Inflammatory macrophage treated with lipopolysaccharide for 4 hours (primary cell): ENCODE measurements at regions not wholly inside any gene's neighbourhood (a gene's known extent, or its start where the extent isn't known, plus 50 kb on each side); places are given as distances from the start of the nearest gene placed in this dataset.

Source experiments
- DNase-seq: peaks from one replicate; pipeline ENCODE4 v3.0.0-alpha.2; 2020

DNA sequence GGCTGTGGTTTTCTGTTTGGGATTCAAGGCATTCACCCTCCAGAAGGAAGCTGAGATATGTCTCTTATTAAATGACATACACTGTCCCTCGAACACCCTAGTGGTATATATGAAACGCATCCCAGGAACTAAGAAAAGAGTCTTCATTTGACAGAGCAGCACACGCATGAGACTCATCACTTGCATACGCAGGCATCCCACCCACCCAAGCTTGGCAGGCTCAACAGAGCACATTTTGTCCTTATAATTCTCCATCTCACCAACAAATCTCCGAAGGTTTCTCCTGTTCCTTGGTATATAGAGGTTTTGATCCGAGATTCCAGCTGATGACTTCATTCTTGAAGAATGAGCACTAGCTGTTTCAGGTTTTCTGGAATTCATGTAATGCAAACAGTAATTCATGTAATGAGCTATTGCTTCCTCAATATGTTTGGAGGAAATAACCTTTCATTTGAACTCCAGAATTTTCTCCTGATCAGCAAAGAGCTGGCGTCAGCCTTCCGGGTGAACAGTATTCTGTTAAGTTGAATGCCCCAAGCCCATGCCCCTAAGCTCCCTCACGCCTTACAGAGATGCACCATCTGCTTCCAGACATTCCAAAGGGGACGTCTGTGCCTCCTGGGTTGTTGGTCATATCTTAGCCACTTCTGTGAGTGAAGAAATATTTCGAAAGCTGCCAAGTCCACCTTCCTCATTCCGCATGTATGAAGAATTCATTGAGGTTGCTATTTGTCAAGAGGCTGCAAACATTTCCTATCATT, 66.0 kb upstream of the CDH4 start:
- no peak for DNase-seq

DNA sequence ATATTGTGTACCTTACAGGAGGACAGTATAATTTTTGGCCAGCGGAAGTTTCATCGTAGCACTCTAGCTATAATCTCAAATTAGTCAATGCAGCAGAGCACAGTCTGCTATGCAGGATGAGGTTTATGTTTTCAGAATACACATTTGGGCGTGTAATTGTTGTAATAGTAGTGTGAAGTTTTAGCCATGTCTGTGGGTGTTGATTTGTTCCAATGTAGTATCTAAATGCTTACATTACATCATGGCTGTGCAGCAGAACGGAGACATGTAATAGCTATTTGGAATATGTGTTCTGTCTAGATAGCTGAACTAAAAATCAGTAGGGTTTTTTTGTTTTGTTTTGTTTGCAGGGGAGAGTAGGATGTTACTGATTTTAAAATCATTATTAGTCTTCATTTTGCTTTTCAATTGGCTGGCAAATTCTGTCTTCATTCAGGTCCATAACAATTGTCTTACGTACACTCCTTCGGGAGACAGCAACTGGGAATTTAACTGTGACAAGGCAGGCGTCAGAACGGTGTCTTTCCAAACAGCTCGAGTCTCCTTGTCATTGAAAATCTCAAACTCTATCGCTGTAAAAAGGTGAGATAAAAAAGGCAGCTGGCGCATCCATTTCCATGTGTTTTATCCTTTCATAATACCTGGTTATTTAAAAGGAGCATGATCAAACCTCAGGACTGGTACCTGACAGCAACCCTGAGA, 65.1 kb upstream of the CDH4 start:
- DNase-seq, result no peak

DNA sequence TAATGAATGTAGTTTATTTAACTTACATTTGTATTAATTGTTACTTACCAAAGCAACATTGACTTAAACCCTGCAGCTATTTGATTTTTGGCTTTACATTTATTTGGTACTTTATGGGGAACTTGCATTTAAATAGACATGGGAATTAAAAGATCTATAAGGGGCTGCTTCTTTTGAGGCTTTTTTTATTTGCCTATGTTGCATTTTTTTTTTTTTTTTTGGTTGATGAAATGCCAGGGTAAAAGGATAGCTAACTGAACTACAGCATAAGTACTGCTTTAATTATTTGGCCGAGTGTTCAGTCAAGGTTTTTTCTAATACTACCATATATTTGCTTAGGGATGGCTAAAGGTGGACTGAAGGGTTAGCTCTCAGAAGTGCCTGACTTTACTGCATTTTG, 62.5 kb upstream of the CDH4 start:
- DNase-seq, result no peak

DNA sequence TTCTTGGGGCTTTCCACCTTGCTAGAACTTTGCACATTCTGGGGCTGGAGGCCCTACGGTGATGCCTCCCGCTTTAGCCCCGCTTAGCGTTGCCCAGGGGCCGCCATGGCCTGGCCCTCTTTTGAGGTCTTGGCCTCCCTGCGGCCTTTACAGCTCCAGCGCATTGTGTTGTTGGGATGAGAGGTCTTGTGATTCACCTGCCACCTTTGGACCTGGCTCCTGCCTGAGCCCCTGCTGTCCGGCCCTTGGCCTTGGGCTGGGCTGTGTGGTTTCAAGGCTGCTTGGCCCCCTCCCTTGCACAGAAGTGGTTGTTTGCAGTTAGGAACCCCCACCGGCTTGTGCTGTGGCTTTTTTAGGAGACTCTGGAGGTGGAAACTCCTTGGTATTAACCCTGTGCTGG, 61.0 kb upstream of the CDH4 start:
- no peak for DNase-seq

DNA sequence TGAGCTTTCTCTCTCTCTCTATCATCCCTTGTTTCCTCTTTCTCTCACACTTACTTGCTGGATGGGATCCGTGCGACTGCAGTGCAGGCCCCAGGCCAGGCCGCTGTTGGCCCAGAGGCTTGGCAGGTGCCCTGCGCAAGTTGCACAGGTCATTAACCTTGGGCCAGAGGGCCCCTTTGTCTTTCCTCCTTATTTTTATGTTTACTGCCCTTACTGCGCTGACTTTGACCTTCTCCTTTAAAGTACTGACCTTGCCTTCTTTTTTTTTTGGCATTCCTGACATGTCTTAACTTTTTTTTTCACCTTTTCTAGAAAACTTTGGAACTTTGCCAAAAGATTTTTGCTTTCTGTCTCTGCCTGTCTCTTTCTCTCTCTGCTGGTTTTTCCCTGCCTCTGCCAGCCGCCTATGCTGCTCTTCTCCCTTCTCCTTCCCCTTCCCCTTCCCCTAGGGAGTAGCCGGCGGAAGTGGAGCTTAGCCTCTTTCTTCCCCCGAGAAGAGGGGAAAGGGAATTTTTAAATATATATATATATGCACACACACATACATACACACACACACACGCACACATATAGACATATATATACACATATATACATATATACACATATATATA, 59.6 kb upstream of the CDH4 start:
- DNase-seq, result no peak

DNA sequence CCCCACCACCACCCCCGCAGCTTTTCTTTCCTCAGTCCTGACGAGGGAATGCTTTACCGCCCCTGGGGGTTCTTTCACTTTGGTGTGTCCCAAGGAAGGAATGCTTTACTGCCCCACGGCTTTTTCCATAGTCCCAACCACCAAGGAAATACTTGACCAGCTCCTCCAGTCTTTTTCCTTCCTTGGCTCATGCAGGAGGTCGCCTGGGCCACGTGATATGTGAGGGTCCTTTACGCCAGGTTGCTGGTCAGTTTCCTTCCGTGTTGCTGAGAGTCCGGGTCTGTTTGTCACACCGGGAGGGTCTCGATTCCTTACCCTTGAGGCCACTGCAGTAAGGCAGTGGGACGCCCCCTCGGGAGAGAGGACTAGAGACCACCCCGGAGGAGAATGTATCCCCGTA, 58.9 kb upstream of the CDH4 start:
- DNase-seq, result no peak
